ENCODE measurements at regions not wholly inside any gene's neighbourhood (a gene's known extent, or its start where the extent isn't known, plus 50 kb on each side); places are given as distances from the start of the nearest gene placed in this dataset.

DNA sequence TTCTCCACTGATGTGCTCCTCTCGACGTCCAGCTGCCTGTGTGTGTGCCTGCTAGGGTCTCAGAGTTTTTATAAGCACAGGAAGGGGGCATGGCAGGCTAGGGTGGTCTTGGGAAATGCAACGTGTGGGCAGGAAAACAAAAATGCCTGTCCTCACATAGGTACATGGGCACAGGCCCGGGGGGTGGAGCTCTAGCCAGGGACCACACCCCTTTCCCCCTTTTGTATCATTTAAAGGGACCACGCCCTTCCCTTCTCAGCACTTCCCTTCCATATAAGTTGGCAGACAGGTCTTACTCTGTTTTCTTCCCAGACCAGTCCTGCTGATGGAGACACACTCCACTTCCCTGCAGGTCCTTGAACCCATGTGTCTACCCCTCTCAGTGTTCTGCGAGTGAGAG lies 645.0 kb downstream of the CBLN2 start:
- DNase-seq (ENCODE audit: low read depth), result no peak

DNA sequence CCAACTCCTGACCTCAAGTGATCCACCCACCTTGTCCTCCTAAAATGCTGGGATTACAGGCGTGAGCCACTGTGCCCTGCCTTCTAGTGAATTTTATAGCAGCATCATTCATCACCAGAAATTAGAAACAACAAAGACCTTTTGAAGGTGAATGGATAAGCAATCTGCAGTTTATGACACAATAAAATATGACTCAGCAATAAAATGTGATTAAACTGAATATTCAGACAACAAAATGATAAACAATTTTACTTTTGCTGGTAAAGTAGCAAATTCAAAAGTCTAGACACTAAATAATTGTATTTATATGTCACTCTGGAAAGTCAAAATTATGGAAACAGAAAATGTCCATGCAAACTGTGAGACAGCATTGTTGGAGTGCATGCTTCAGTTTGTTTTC lies 656.6 kb downstream of the CBLN2 start:
- no peak for DNase-seq (ENCODE audit: low read depth)

DNA sequence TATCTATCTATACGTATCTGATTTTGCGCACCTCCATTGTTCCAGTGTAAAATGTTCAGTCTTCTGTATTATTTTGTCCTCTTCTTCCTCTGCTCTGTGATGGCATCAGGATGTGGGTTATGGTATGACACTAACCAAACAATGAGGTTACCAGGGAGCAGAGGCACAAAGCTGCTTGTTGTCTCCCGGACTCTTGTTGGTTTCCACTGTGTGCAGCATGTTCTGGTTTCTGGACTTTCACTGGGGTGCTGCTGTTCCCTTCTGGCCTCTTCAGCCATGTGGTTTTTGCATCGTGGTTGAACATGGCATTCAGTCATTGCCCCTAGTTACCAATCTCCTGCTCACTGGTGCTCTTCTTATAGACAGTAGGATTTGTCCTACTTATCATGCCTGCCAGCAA lies 665.9 kb downstream of the CBLN2 start:
- no peak for DNase-seq (ENCODE audit: low read depth)

DNA sequence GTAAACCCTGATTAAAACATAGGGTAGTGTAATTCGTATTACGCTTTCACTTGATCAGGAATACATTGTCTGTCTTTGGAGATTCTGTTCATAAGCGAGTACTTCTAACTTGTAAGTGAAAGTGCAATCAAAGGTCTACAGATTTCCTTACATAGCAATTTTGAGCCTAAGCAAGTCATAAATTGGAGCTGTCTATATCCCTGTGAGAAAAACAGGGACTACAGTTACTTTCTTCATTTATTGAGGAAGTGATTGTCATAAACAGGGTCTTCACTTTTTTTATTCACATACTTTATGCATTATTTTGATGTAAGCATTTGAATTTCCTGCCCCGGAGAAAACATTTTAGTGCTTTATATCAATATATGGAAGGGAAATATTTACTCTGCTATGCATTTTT lies 670.4 kb downstream of the CBLN2 start:
- no peak for DNase-seq (ENCODE audit: low read depth)

DNA sequence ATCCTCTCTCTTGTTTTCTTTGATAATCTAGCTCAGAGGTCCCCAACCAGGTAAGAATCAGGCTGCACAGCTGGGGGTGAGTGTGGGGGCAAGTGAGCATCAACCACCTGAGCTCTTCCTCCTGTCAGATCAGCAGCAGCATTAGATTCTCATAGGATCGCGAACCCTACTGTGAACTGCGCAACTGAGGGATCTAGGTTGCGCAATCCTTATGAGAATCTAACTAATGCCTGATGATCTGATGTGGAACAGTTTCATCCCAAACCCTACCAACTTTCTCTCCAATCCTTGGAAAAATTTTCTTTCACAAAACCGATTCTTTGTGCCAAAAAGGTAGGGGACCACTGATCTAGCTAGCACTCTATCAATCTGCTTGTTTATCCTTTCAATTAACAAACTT lies 678.3 kb downstream of the CBLN2 start:
- DNase-seq (ENCODE audit: low read depth), result no peak

DNA sequence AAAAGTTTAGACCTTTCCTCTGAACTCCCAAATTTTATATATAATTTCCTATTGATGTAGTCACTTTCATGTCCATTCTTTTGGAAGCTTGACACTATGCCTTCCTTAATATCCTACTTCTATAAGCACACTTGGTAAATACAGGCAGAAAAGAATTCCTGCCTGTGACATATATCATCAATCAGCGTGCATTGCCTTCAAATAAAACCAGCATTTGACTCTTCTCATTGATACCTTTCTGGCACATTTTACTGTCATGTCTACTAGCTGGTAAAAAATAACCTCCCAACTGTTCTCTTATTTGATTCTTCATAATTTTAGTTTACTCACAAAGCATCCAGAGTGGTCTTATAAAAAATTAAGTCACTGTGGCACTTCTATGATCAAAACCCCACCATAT lies 693.5 kb downstream of the CBLN2 start:
- DNase-seq (ENCODE audit: low read depth), result no peak

DNA sequence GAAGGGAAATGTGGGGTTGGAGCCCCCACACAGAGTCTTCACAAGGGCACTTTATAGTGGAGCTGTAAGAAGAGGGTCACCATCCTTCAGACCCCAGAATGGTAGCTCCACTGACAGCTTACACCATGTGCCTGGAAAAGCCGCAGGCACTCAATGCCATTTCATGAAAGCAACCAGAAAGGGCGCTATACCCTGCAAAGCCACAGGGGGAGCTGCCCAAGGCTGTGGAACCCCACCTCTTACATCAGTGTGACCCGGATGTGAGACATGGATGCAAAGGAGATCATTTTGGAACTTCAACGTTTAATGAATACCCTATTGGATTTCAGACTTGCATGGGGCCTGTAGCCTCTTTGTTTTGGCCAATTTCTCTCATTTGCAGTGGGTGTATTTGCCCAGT lies 694.7 kb downstream of the CBLN2 start:
- DNase-seq (ENCODE audit: low read depth), result no peak

DNA sequence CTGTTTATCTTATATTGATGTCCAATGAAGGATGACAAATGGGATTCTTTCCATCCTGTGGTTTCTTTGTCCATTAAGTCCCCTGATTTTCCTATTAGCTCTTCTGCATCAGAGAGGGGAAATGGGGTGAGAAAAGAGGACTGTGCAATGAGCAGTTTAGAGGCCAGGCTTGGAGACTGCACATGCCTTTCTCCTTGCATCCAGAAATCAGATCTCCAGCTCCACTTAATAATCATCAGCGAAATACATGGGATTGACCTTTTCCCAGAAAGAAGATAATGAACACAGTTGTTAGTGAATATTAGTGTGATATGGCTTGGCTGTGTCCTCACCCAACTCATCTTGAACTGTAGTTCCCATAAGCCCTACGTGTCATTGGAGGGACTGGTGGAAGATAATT lies 697.4 kb downstream of the CBLN2 start:
- DNase-seq (ENCODE audit: low read depth), result no peak

DNA sequence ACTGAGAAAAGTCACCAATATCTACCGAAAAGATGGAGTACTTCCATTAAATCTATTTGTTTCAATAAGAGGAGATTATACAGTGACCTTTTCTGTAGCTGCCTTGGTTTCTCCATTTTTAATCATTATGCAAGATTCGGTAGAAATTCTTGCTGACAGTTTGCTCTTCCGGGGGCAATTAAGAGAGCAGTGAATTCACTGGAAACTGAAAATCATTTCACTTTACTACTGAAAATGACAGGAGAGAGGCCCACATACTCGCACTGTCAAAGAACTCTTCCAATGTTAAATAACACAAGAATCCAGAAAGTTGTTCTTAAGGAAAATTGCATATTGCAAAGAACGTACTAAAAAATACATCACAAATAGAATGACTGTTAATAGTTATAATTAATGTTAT lies 699.3 kb downstream of the CBLN2 start:
- DNase-seq (ENCODE audit: low read depth), result no peak

DNA sequence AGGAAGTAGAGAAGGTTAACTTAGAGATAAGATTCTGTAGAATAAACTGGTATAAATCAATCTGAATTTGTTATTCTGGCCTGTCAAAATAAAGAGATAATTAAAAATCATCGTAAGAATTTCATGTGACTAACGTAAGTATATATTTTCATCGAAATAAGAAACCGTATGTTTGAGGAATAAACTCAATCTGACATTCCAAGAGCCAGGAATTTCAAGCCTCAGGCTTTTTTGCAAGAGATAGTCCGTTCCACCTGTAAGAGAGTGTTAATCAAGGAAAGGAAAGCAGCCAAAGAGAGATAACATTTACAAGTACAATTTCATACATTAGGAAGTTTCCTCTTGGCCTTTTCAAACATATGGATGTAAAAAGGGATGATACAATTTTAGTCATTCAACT lies 701.5 kb downstream of the CBLN2 start:
- DNase-seq (ENCODE audit: low read depth), result no peak

DNA sequence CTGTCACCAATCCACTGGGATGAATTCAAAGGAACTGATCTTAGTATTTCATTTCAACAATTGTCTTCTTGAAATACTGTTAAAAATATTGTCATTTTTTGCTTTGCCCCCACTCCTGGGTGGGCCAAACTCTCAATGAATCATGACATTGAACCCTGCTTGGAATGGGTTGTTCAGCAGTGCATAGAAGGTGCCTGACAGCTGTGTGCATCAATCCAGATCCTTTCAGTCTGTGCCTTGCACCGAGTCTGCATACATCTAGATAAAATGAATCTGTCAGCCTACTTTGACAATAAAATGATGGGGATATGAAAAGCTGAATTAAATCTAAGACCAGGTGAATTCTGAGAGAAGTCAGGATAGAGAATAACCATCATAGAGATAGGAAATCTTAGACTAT lies 706.6 kb downstream of the CBLN2 start:
- DNase-seq (ENCODE audit: low read depth), result no peak

DNA sequence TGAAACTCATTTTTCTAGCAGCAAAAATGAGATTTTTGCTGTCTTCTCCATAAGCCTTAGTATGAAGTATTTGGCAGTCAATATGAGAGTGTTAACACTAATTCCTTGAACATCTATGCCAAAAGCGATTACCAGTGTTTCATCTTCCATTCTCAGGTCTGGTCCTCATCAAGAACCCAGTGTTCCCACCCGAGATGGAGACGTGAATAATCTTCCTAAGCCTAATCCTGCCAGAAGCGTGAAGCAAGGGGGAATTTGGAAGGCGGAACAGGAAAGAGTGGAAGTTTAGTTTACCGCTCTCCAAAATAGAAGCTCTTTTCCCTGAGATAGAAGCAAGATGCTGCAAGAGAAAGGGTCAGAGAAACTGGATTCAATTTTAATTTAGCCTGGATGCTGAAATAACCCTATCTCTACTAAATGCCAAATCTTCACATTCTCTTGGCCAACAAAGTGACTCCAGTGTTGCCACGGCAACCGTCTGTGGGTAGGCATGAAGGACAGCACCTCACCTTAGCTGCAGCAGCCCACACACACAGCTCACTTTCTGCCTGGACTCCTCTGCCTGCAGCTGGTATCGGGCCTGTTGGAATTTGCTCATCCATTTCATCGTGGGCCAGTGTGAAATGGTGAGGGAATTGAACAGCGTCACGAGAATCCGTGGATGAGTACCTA lies 711.1 kb downstream of the CBLN2 start:
- DNase-seq (ENCODE audit: low read depth), result no peak

DNA sequence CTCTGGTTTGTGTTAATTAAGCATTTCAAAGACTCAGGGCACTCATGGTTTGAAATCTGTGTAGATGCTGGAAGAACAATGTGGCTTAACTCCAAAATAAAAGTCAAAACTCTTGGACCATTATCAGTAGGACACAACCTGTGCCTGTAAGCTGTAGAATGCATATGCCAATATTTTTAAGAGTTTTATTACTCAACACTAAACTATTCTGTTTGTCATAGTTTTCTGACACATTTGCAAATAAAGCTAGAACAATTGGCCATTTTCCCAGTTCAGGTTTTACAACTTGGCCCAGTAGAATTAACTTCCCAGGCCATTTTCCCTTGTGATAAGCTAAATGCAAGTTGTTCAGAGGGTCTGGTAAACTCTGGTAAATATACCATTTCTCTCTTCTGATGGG lies 713.1 kb downstream of the CBLN2 start:
- no peak for DNase-seq (ENCODE audit: low read depth)

DNA sequence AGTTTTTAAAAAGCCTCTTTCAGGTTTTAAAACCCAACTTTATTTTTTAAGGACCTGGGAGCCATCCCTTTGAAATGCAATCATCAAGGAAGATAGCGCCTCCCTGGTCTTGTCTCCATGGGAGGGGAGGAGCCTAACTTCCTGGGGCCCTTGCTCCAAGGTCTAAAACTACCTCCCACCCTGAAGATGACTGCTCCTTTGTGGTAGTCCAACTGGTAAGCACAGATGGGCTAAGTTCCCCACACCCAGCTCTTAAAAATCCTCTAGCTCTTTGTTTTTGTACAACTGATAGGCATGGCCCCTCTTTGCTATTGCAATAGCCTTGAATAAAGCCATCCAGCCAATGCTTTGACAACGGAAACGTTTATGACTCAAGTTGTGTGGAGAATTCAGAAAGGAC lies 716.8 kb downstream of the CBLN2 start:
- DNase-seq (ENCODE audit: low read depth), result no peak

DNA sequence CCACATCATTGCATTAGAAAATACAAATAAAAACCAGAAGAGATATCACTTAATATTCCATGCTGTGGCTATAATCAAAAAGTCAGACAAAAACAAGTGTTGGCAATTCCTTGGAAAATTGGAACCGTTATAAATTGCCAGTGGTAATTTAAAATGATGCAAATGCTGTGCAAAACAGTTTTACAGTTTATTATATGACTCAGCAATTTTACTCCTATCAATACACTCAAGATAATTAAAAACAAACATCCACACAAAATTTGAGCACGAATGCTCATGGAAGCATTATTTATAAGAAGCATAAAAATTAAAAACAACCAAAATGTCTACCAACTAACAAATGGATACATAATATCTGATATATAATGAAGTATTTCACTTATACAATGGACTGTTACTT lies 728.8 kb downstream of the CBLN2 start:
- no peak for DNase-seq (ENCODE audit: low read depth)

DNA sequence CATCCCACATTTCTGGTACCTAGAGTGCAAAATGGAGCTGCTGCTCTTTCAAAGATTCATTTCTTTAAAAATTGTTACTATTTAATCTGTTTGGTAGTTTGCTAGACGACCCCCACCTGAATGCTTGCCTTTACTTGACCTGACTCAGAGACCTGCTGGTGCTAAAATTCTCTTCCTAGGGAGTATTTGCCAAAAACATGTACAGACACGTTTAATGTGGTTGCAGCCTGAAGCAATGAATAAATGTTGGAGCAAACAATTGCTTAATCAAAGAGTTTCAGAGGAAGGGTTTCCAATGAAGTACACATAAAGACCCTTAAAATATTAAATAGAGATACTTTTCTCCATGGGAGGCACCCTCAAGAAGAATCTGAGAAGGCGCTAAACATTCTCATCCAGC lies 734.4 kb downstream of the CBLN2 start:
- no peak for DNase-seq (ENCODE audit: low read depth)

DNA sequence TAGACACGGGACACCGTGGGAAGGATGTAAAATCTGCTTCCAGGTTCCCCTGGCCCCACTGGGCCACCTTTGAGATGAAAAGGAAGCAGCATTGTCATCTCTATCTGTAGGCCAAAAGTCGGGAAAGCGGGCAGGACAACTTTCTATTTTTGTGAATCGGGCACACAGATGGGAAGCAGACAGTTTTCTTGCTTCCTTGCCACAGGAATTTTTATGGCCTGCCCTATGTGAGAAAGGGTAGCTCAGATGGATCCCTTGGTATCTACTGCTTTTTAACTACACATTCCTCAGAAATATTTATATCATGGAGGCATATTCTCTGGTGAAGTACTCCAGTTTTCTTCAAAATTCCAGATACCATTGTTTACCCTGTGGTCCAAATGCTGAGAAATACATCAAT lies 735.5 kb downstream of the CBLN2 start:
- DNase-seq (ENCODE audit: low read depth), result no peak

DNA sequence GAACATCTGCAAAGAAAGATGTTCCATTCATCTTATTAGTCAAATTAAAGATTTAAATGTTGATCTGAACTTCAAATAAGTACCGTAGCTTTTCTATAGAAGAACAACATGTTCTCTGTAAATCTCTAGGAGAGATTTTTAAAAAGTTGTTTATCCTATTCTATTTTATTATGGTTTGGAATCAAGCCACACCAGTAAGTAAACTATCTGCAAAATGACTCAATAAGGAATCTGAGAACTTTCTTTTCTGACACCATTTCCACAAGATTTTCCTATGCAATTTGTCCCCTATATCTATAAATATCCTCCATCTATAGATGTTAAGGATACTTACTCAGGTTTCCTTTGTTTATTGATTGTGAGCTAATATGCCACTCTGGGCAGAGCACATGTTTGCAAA lies 736.6 kb downstream of the CBLN2 start:
- no peak for DNase-seq (ENCODE audit: low read depth)

DNA sequence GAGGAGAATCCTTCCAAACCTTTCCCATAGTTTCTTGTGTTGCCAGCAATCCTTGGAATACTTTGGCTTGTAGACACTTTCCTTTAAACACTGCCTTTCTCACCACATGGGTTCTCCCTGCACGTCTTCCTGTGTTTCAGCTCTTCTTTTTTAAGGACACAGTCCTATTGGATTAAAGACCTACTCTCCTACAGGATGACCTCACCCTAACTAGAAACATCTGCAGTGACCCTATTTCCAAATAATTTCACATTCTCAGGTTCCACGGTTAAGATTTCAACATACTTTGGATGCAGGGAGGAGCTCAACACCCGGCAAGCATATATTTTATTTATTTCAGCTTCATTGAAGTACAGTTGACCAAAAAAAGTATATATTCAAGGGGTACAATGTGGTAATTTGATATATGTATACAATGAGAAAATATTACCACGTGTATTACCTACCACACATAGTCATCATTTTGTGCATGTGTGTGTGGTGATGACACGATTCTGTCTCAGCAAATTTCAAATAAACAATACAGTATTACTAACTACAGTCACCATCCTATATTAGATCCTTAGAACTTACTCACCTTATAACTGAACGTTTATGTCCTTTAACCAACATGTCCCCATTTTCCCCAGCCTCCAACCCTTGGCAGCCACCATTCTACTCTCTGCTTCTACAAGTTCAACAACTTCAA lies 745.0 kb downstream of the CBLN2 start:
- no peak for DNase-seq (ENCODE audit: low read depth)

DNA sequence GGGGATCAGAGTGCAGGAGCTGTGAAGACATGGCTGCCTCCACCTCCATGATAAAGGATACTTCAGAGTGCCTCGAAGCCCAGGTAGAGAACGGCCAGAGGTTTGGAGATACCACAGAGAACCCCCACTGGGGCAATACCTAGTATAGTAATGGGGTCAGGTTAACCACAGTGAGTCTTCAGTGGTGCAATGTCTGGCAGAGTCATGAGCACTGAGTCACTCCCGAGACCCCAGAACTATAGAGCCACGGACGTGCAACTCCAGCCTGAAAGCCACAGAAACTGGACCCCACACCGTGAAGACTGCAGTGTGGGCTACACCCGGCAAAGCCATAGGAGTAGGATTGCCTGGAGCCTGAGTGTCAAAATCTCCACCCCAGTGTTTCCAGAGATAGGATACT lies 746.6 kb downstream of the CBLN2 start:
- no peak for DNase-seq (ENCODE audit: low read depth)

DNA sequence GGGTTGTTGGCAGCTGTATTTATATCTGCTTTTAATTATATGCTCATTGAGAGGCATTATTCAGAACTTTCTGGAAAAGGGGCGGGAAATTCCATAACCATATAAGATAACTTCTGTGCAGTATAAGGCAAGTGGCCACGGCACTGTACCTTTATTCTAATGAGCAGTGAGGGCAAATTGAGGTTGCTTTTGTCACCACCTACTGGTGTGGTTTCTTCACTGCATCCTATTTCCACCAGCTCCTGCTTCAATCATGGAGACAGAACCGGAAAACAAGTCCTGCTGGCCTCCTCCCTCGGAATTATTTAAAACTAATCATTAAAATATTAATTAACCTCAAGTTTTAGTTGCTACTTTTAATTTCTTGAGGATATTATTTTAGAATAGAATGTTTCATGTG lies 759.4 kb downstream of the CBLN2 start:
- DNase-seq (ENCODE audit: low read depth), result no peak

DNA sequence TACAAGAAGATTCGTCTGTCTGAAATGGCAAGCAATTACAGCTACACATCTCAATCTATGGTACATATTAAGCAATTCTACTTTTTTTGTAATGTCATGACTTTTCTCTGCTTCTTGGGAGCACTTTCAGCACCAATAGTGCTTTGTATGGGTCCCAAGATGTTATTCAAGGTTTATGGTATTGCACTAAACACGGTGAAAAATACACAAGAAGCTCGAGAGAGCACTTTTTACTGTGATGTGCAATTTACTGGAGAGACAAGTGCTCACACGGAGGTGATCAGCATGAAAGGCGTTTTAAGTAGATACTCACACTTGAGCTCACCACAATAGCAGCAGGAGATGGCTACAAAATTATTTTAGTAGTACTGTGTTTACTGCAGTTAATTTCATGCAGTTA lies 783.6 kb downstream of the CBLN2 start:
- DNase-seq (ENCODE audit: low read depth), result no peak

DNA sequence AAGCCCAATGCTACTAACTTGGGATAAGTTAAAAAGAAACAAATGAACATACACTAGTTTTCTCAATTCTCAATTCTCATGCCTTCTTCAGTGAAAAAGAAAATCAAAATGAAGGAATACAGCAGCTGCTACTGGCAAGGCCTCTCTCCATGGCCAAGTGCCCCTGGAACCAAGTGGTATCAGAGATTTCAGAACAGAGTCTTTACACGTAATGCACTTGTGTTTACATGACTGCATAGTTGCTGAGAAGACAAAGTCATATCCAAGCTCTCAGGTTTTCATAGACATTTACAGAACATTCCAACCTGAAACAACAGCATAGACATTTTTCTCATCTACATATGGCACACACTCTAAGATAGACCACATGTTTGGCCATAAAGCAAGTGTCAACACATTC lies 789.9 kb downstream of the CBLN2 start:
- no peak for DNase-seq (ENCODE audit: low read depth)

DNA sequence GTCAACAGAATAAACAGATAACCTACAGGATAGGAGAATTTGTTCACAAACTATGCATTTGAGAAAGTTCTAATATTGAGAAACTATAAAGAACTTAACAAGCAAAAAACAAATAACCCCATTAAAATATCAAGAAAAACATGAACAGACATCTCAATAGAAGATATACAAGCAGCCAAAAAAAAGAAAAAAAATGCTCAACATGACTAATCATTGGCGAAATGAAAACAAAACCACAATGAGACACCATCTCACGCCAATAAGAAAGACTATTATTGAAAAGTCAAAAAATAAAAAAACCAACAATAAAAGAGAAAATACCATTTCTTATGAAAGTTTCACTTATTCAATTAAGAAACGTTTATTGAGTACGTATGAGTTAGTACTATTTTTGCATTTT lies 800.5 kb downstream of the CBLN2 start:
- DNase-seq (ENCODE audit: low read depth), result no peak
